KMS-11 (cell line): ENCODE measurements at regions not wholly inside any gene's neighbourhood (a gene's known extent, or its start where the extent isn't known, plus 50 kb on each side); places are given as distances from the start of the nearest gene placed in this dataset.

Experiments
- H2AFZ ChIP-seq: fragments of 200-600 bp; sonication (generic); 2 replicates; pipeline ENCODE4 v1.6.1; 2016; ENCODE audit warnings: antibody characterized with exemption, mixed run types, low read depth
- H3K27ac ChIP-seq: fragments of 200-600 bp; sonication (generic); 2 replicates; pipeline ENCODE4 v1.6.1; 2016; ENCODE audit warnings: mild to moderate bottlenecking, mixed run types
- H3K27me3 ChIP-seq: fragments of 200-600 bp; sonication (generic); 2 replicates; pipeline ENCODE4 v1.6.1; 2017; ENCODE audit warnings: mild to moderate bottlenecking, low read depth, mixed run types, moderate library complexity; ENCODE audit not compliant: insufficient read depth
- H3K36me3 ChIP-seq: fragments of 200-600 bp; sonication (generic); 2 replicates; pipeline ENCODE4 v1.6.1; 2017; ENCODE audit warnings: mild to moderate bottlenecking, mixed run types; ENCODE audit not compliant: insufficient read depth
- H3K4me1 ChIP-seq: fragments of 200-600 bp; sonication (generic); 2 replicates; pipeline ENCODE4 v1.6.1; 2016; ENCODE audit warnings: mild to moderate bottlenecking, low read depth, mixed run types; ENCODE audit not compliant: poor library complexity, severe bottlenecking
- H3K4me2 ChIP-seq: fragments of 200-600 bp; sonication (generic); 2 replicates; pipeline ENCODE4 v1.7.0; 2016; ENCODE audit warnings: mild to moderate bottlenecking, mixed run types
- H3K4me3 ChIP-seq: fragments of 200-600 bp; sonication (generic); IDR thresholded peaks from 2 replicates; pipeline ENCODE4 v1.6.1; 2017; ENCODE audit warnings: low read depth, low read length, mixed read lengths; ENCODE audit not compliant: insufficient read depth
- H3K79me2 ChIP-seq: fragments of 200-600 bp; sonication (generic); 2 replicates; pipeline ENCODE4 v1.6.1; 2016; ENCODE audit warnings: low read depth, mixed run types; ENCODE audit not compliant: insufficient read depth
- H3K9ac ChIP-seq: fragments of 200-600 bp; sonication (generic); 2 replicates; pipeline ENCODE4 v1.6.1; 2016; ENCODE audit warnings: mild to moderate bottlenecking, mixed run types
- H4K20me1 ChIP-seq: fragments of 200-600 bp; sonication (generic); 2 replicates; pipeline ENCODE4 v1.6.1; 2016; ENCODE audit warnings: mild to moderate bottlenecking, mixed run types; ENCODE audit not compliant: insufficient read depth
- CTCF ChIP-seq: fragments of 200-600 bp; sonication (generic); conservative IDR thresholded peaks from 2 replicates; pipeline ENCODE4 v1.6.1; 2017; ENCODE audit warnings: low read depth, mild to moderate bottlenecking, antibody characterized with exemption, low read length, moderate library complexity, mixed read lengths

GRCh38 chr2:4962419-4962818, 729.8 kb upstream of the SOX11 start:
- H3K9ac ChIP-seq, result no peak overlapping the region
- no peaks in the 10 kb centered on the region for H3K4me1 ChIP-seq
- H3K4me2 ChIP-seq, result no peak overlapping the region
- H3K27me3 ChIP-seq, result no peaks in the 10 kb centered on the region
- no peaks in the 10 kb centered on the region for H4K20me1 ChIP-seq
- TF ChIP-seq CTCF, result no peak
- no peak overlapping the region for H2AFZ ChIP-seq
- H3K79me2 ChIP-seq, result no peaks in the 10 kb centered on the region
- no peak overlapping the region for H3K27ac ChIP-seq
- no peaks in the 10 kb centered on the region for H3K36me3 ChIP-seq
- H3K4me3 ChIP-seq, result no peak overlapping the region

GRCh38 chr2:4963106-4963505, 729.1 kb upstream of the SOX11 start:
- Histone ChIP-seq H3K4me3 (no peak overlapping the region), H3K9ac (no peak overlapping the region), H3K27me3 (no peaks in the 10 kb centered on the region), H3K79me2 (no peaks in the 10 kb centered on the region), H3K27ac (no peak overlapping the region), H3K4me1 (no peaks in the 10 kb centered on the region), H2AFZ (no peak overlapping the region), H3K36me3 (no peaks in the 10 kb centered on the region), H3K4me2 (no peak overlapping the region), H4K20me1 (no peaks in the 10 kb centered on the region)
- no peak for TF ChIP-seq CTCF

GRCh38 chr2:4964001-4964540, 728.1 kb upstream of the SOX11 start:
- no peak overlapping the region for H3K4me3 ChIP-seq
- H3K27me3 ChIP-seq, result no peaks in the 10 kb centered on the region
- no peaks in the 10 kb centered on the region for H4K20me1 ChIP-seq
- no peaks in the 10 kb centered on the region for H3K4me1 ChIP-seq
- TF ChIP-seq CTCF, result no peak
- H3K9ac ChIP-seq, result no peak overlapping the region
- H2AFZ ChIP-seq, result no peak overlapping the region
- no peak overlapping the region for H3K27ac ChIP-seq
- H3K4me2 ChIP-seq, result no peak overlapping the region
- H3K79me2 ChIP-seq, result no peaks in the 10 kb centered on the region
- H3K36me3 ChIP-seq, result no peaks in the 10 kb centered on the region

GRCh38 chr2:4964579-4964978, 727.6 kb upstream of the SOX11 start:
- H3K9ac ChIP-seq, result no peak overlapping the region
- no peaks in the 10 kb centered on the region for H3K36me3 ChIP-seq
- TF ChIP-seq CTCF, result no peak
- no peak overlapping the region for H3K27ac ChIP-seq
- no peak overlapping the region for H2AFZ ChIP-seq
- H3K27me3 ChIP-seq, result no peaks in the 10 kb centered on the region
- H3K4me2 ChIP-seq, result no peak overlapping the region
- no peak overlapping the region for H3K4me3 ChIP-seq
- H4K20me1 ChIP-seq, result no peaks in the 10 kb centered on the region
- H3K4me1 ChIP-seq, result no peaks in the 10 kb centered on the region
- no peaks in the 10 kb centered on the region for H3K79me2 ChIP-seq
